GM19240 (cell line): ENCODE measurements at regions not wholly inside any gene's neighbourhood (a gene's known extent, or its start where the extent isn't known, plus 50 kb on each side); places are given as distances from the start of the nearest gene placed in this dataset.
"Not testable (repeated sequence)": the region's sequence is repeated elsewhere in the genome, so short reads cannot be mapped to it uniquely, and the experiment has no call there.

Source experiments
- DNase-seq: peaks from one replicate; pipeline ENCODE4 v3.0.0; 2011; ENCODE audit warnings: low spot score; ENCODE audit not compliant: insufficient read length

- DNase-seq, result no peak
Observed at GRCh38 chr2:121046335-121046734, 238.7 kb downstream of the TFCP2L1 start.

- DNase-seq, result no peak
Observed at GRCh38 chr2:121047383-121047782, 237.6 kb downstream of the TFCP2L1 start.

- DNase-seq, result no peak
Observed at GRCh38 chr2:121049131-121049530, 235.9 kb downstream of the TFCP2L1 start.

GRCh38 chr2:121049950-121050585 lies 234.9 kb downstream of the TFCP2L1 start:
- no peak for DNase-seq

- no peak for DNase-seq
Observed at GRCh38 chr2:121051311-121051710, 233.7 kb downstream of the TFCP2L1 start.

GRCh38 chr2:121052023-121052422 lies 233.0 kb downstream of the TFCP2L1 start:
- DNase-seq, result no peak

GRCh38 chr2:121052521-121052920 lies 232.5 kb downstream of the TFCP2L1 start:
- no peak for DNase-seq

GRCh38 chr2:121055088-121055487 lies 229.9 kb downstream of the TFCP2L1 start:
- DNase-seq, result no peak

- no peak for DNase-seq
Observed at GRCh38 chr2:121055501-121055900, 229.5 kb downstream of the TFCP2L1 start.

GRCh38 chr2:121058852-121059558 lies 226.0 kb downstream of the TFCP2L1 start:
- DNase-seq, result no peak

GRCh38 chr2:121059651-121060649 lies 225.1 kb downstream of the TFCP2L1 start:
- DNase-seq, result no peak

- no peak for DNase-seq
Observed at GRCh38 chr2:121061633-121062032, 223.4 kb downstream of the TFCP2L1 start.

- DNase-seq, result no peak
Observed at GRCh38 chr2:121063471-121063870, 221.5 kb downstream of the TFCP2L1 start.

- DNase-seq, result no peak
Observed at GRCh38 chr2:121064186-121064585, 220.8 kb downstream of the TFCP2L1 start.

GRCh38 chr2:121065239-121065638 lies 219.8 kb downstream of the TFCP2L1 start:
- DNase-seq, result no peak

GRCh38 chr2:121066526-121066925 lies 218.5 kb downstream of the TFCP2L1 start:
- DNase-seq, result no peak

- DNase-seq, result no peak
Observed at GRCh38 chr2:121068851-121069250, 216.2 kb downstream of the TFCP2L1 start.

GRCh38 chr2:121069434-121069969 lies 215.5 kb downstream of the TFCP2L1 start:
- no peak for DNase-seq

- not testable (repeated sequence) for DNase-seq
Observed at GRCh38 chr2:121070061-121070460, 214.9 kb downstream of the TFCP2L1 start.

- DNase-seq, result peak; percentile 55
Observed at GRCh38 chr2:121071034-121071504, 213.9 kb downstream of the TFCP2L1 start.

GRCh38 chr2:121072784-121073183 lies 212.2 kb downstream of the TFCP2L1 start:
- no peak for DNase-seq
